Peyer's patch (tissue), 4 donors: ENCODE measurements at regions not wholly inside any gene's neighbourhood (a gene's known extent, or its start where the extent isn't known, plus 50 kb on each side); places are given as distances from the start of the nearest gene placed in this dataset.

Experiments used
- DNase-seq, 3 donors: peaks; one replicate each; pipeline ENCODE4 v3.0.0-alpha.2; 2017 to 2019
- H3K27ac ChIP-seq, 4 donors: fragments of 200-600 bp; sonication (generic); one replicate each; pipeline ENCODE4 v1.5.1; 2016 to 2019
- H3K27me3 ChIP-seq, 2 donors: fragments of 200-600 bp; sonication (generic); one replicate each; pipeline ENCODE4 v1.5.1; 2019
- H3K36me3 ChIP-seq, 3 donors: fragments of 200-600 bp; sonication (generic); one replicate each; pipeline ENCODE4 v1.5.1; 2016 to 2019
- H3K4me1 ChIP-seq, 4 donors: fragments of 200-600 bp; sonication (generic); one replicate each; pipeline ENCODE4 v1.5.1; 2016 to 2019
- H3K4me3 ChIP-seq, 4 donors: fragments of 200-600 bp; sonication (generic); 1 replicate in 3 of 4; 2 replicates in 1 of 4; pipeline ENCODE4 v1.5.1; 2016 to 2019; ENCODE audit warnings: mild to moderate bottlenecking in 1 of 4
- H3K9me3 ChIP-seq, 4 donors: fragments of 200-600 bp; sonication (generic); one replicate each; pipeline ENCODE4 v1.5.1; 2016 to 2019; ENCODE audit warnings: mild to moderate bottlenecking in 1 of 4
- CTCF ChIP-seq, 6 experiments: fragments of 450-650 bp in 4 of 6; fragments of 200-600 bp in 2 of 6; sonication (generic) in 1 of 6; IDR thresholded peaks; one replicate each; pipeline ENCODE4 v1.5.1; 2017 to 2019; ENCODE audit warnings: antibody characterized with exemption in 6 of 6, mild to moderate bottlenecking in 3 of 6, moderate library complexity in 1 of 6
- POLR2A ChIP-seq, 2 donors: fragments of 450-650 bp; IDR thresholded peaks; one replicate each; pipeline ENCODE4 v1.5.1; 2017; ENCODE audit warnings: antibody characterized with exemption in 2 of 2, mild to moderate bottlenecking in 2 of 2, moderate library complexity in 2 of 2

- no peak for TF ChIP-seq POLR2A (IDR thresholded peaks at IDR 0.05)
- no peak for TF ChIP-seq CTCF (IDR thresholded peaks at IDR 0.05)
Measured at GRCh38 chr3:182182531-182182968, 470.8 kb downstream of the SOX2 start.

GRCh38 chr3:182183716-182184430 lies 472.1 kb downstream of the SOX2 start:
- Histone ChIP-seq H3K4me1 (no peaks in the 10 kb centered on the region), H3K27me3 (no peaks in the 10 kb centered on the region), H3K9me3 (no peaks in the 10 kb centered on the region), H3K27ac (no peak overlapping the region), H3K36me3 (no peaks in the 10 kb centered on the region), H3K4me3 (no peak overlapping the region)
- no peak for TF ChIP-seq CTCF (IDR thresholded peaks at IDR 0.05)
- TF ChIP-seq POLR2A (IDR thresholded peaks at IDR 0.05), result no peak
- DNase-seq, result no peak

More at GRCh38 chr3:182182531-182182968, 470.8 kb downstream of the SOX2 start:
- no peak for DNase-seq
- Histone ChIP-seq H3K9me3 (no peaks in the 10 kb centered on the region), H3K4me3 (no peak overlapping the region), H3K27ac (no peak overlapping the region), H3K4me1 (no peaks in the 10 kb centered on the region), H3K27me3 (no peaks in the 10 kb centered on the region), H3K36me3 (no peaks in the 10 kb centered on the region)

GRCh38 chr3:182185313-182185712 lies 473.6 kb downstream of the SOX2 start:
- Histone ChIP-seq H3K27ac (no peak overlapping the region), H3K4me1 (no peaks in the 10 kb centered on the region), H3K4me3 (no peak overlapping the region), H3K9me3 (no peaks in the 10 kb centered on the region), H3K27me3 (no peaks in the 10 kb centered on the region), H3K36me3 (no peaks in the 10 kb centered on the region)
- TF ChIP-seq POLR2A (IDR thresholded peaks at IDR 0.05) (no peak), CTCF (IDR thresholded peaks at IDR 0.05) (no peak)
- no peak for DNase-seq

GRCh38 chr3:182190056-182190455 lies 478.3 kb downstream of the SOX2 start:
- no peaks in the 10 kb centered on the region for H3K27me3 ChIP-seq
- H3K27ac ChIP-seq, result no peak overlapping the region
- no peak overlapping the region for H3K4me3 ChIP-seq
- H3K36me3 ChIP-seq, result no peaks in the 10 kb centered on the region
- TF ChIP-seq POLR2A (IDR thresholded peaks at IDR 0.05), result no peak
- no peaks in the 10 kb centered on the region for H3K9me3 ChIP-seq
- no peak for DNase-seq
- H3K4me1 ChIP-seq, result no peaks in the 10 kb centered on the region

- H3K4me1 ChIP-seq, result no peaks in the 10 kb centered on the region
- H3K4me3 ChIP-seq, result no peak overlapping the region
- TF ChIP-seq CTCF (IDR thresholded peaks at IDR 0.05), result no peak
- no peak for TF ChIP-seq POLR2A (IDR thresholded peaks at IDR 0.05)
- DNase-seq, result no peak
- H3K9me3 ChIP-seq, result no peaks in the 10 kb centered on the region
- H3K27me3 ChIP-seq, result no peaks in the 10 kb centered on the region
- H3K36me3 ChIP-seq, result no peaks in the 10 kb centered on the region
- no peak overlapping the region for H3K27ac ChIP-seq
Measured at GRCh38 chr3:182198345-182198744, 486.6 kb downstream of the SOX2 start.

- Histone ChIP-seq H3K27me3 (no peaks in the 10 kb centered on the region), H3K4me1 (no peaks in the 10 kb centered on the region), H3K27ac (no peak overlapping the region), H3K9me3 (no peaks in the 10 kb centered on the region), H3K4me3 (no peak overlapping the region), H3K36me3 (no peaks in the 10 kb centered on the region)
- TF ChIP-seq POLR2A (IDR thresholded peaks at IDR 0.05) (no peak), CTCF (IDR thresholded peaks at IDR 0.05) (no peak)
- no peak for DNase-seq
Measured at GRCh38 chr3:182201456-182202168, 489.9 kb downstream of the SOX2 start.
